Activated naive CD8-positive, alpha-beta T cell treated with anti-CD3 and anti-CD28 coated beads for 36 hours (primary cell): ENCODE measurements at regions not wholly inside any gene's neighbourhood (a gene's known extent, or its start where the extent isn't known, plus 50 kb on each side); places are given as distances from the start of the nearest gene placed in this dataset.
"Not testable (repeated sequence)": the region's sequence is repeated elsewhere in the genome, so short reads cannot be mapped to it uniquely, and the experiment has no call there.

ENCODE experiments used
- DNase-seq: peaks from one replicate; pipeline ENCODE4 v3.0.0; 2021
- H3K27ac Mint-ChIP-seq: one replicate; pipeline ENCODE4 v1.8.0; 2022; ENCODE audit warnings: mild to moderate bottlenecking, moderate library complexity, mixed read lengths
- H3K27me3 Mint-ChIP-seq: one replicate; pipeline ENCODE4 v1.8.0; 2022; ENCODE audit warnings: mild to moderate bottlenecking, mixed read lengths
- H3K36me3 Mint-ChIP-seq: one replicate; pipeline ENCODE4 v1.8.0; 2021; ENCODE audit warnings: mild to moderate bottlenecking, mixed read lengths
- H3K4me1 Mint-ChIP-seq: one replicate; pipeline ENCODE4 v1.8.0; 2021; ENCODE audit warnings: mixed read lengths
- H3K4me3 Mint-ChIP-seq: one replicate; pipeline ENCODE4 v1.8.0; 2022; ENCODE audit warnings: mild to moderate bottlenecking, moderate library complexity, mixed read lengths
- H3K9me3 Mint-ChIP-seq: one replicate; pipeline ENCODE4 v1.8.0; 2022; ENCODE audit warnings: mixed read lengths

GRCh38 chr1:194476872-194477271 is 1290.5 kb upstream of the B3GALT2 start:
- H3K4me3 Mint-ChIP-seq, result no peak overlapping the region
- no peak overlapping the region for H3K27ac Mint-ChIP-seq
- DNase-seq, result no peak
- no peaks in the 10 kb centered on the region for H3K36me3 Mint-ChIP-seq
- H3K9me3 Mint-ChIP-seq, result no peaks in the 10 kb centered on the region
- H3K4me1 Mint-ChIP-seq, result no peaks in the 10 kb centered on the region
- H3K27me3 Mint-ChIP-seq, result peaks cover 5% of the 10 kb centered on the region

- Mint-ChIP-seq H3K4me1 (no peaks in the 10 kb centered on the region), H3K4me3 (no peak overlapping the region), H3K9me3 (no peaks in the 10 kb centered on the region), H3K27me3 (peaks cover 5% of the 10 kb centered on the region), H3K27ac (no peak overlapping the region), H3K36me3 (no peaks in the 10 kb centered on the region)
- no peak for DNase-seq
Measured at GRCh38 chr1:194476351-194476750, 1289.9 kb upstream of the B3GALT2 start.

GRCh38 chr1:194474701-194475100 is 1288.3 kb upstream of the B3GALT2 start:
- DNase-seq, result no peak
- Mint-ChIP-seq H3K4me1 (no peaks in the 10 kb centered on the region), H3K27ac (no peak overlapping the region), H3K27me3 (peaks cover 5% of the 10 kb centered on the region), H3K36me3 (no peaks in the 10 kb centered on the region), H3K9me3 (no peaks in the 10 kb centered on the region), H3K4me3 (no peak overlapping the region)

- Mint-ChIP-seq H3K4me3 (no peak overlapping the region), H3K4me1 (no peaks in the 10 kb centered on the region), H3K27me3 (peaks cover 5% of the 10 kb centered on the region), H3K27ac (no peak overlapping the region), H3K36me3 (no peaks in the 10 kb centered on the region), H3K9me3 (no peaks in the 10 kb centered on the region)
- DNase-seq, result no peak
Measured at GRCh38 chr1:194473766-194474165, 1287.4 kb upstream of the B3GALT2 start.

GRCh38 chr1:194469282-194469681 is 1282.9 kb upstream of the B3GALT2 start:
- Mint-ChIP-seq H3K4me1 (no peaks in the 10 kb centered on the region), H3K27me3 (peaks cover 14% of the 10 kb centered on the region), H3K36me3 (no peaks in the 10 kb centered on the region), H3K9me3 (no peaks in the 10 kb centered on the region), H3K27ac (no peak overlapping the region), H3K4me3 (no peak overlapping the region)
- DNase-seq, result no peak

GRCh38 chr1:194466706-194467105 is 1280.3 kb upstream of the B3GALT2 start:
- Mint-ChIP-seq H3K36me3 (no peaks in the 10 kb centered on the region), H3K4me1 (no peaks in the 10 kb centered on the region), H3K9me3 (no peaks in the 10 kb centered on the region), H3K4me3 (no peak overlapping the region), H3K27ac (no peak overlapping the region), H3K27me3 (peaks cover 10% of the 10 kb centered on the region)
- no peak for DNase-seq

GRCh38 chr1:194447636-194448035 is 1261.2 kb upstream of the B3GALT2 start:
- peaks cover 3% of the 10 kb centered on the region for H3K4me1 Mint-ChIP-seq
- H3K4me3 Mint-ChIP-seq, result no peak overlapping the region
- H3K27ac Mint-ChIP-seq, result no peak overlapping the region
- H3K36me3 Mint-ChIP-seq, result no peaks in the 10 kb centered on the region
- peaks cover 8% of the 10 kb centered on the region for H3K27me3 Mint-ChIP-seq
- DNase-seq, result no peak
- H3K9me3 Mint-ChIP-seq, result no peaks in the 10 kb centered on the region

GRCh38 chr1:194445244-194445643 is 1258.8 kb upstream of the B3GALT2 start:
- no peak for DNase-seq
- H3K27me3 Mint-ChIP-seq, result peaks cover 4% of the 10 kb centered on the region
- H3K36me3 Mint-ChIP-seq, result no peaks in the 10 kb centered on the region
- peaks cover 3% of the 10 kb centered on the region for H3K4me1 Mint-ChIP-seq
- H3K9me3 Mint-ChIP-seq, result no peaks in the 10 kb centered on the region
- no peak overlapping the region for H3K27ac Mint-ChIP-seq
- no peak overlapping the region for H3K4me3 Mint-ChIP-seq

GRCh38 chr1:194442901-194443575 is 1256.6 kb upstream of the B3GALT2 start:
- Mint-ChIP-seq H3K4me1 (peaks cover 3% of the 10 kb centered on the region), H3K27me3 (peaks cover 7% of the 10 kb centered on the region), H3K4me3 (no peak overlapping the region), H3K27ac (no peak overlapping the region), H3K9me3 (no peaks in the 10 kb centered on the region), H3K36me3 (no peaks in the 10 kb centered on the region)
- no peak for DNase-seq

GRCh38 chr1:194437135-194437534 is 1250.7 kb upstream of the B3GALT2 start:
- H3K36me3 Mint-ChIP-seq, result no peaks in the 10 kb centered on the region
- no peaks in the 10 kb centered on the region for H3K9me3 Mint-ChIP-seq
- no peaks in the 10 kb centered on the region for H3K4me1 Mint-ChIP-seq
- no peak overlapping the region for H3K27ac Mint-ChIP-seq
- peaks cover 3% of the 10 kb centered on the region for H3K27me3 Mint-ChIP-seq
- no peak for DNase-seq
- H3K4me3 Mint-ChIP-seq, result no peak overlapping the region

- H3K9me3 Mint-ChIP-seq, result no peaks in the 10 kb centered on the region
- H3K36me3 Mint-ChIP-seq, result no peaks in the 10 kb centered on the region
- H3K27ac Mint-ChIP-seq, result no peak overlapping the region
- H3K27me3 Mint-ChIP-seq, result no peaks in the 10 kb centered on the region
- H3K4me1 Mint-ChIP-seq, result no peaks in the 10 kb centered on the region
- H3K4me3 Mint-ChIP-seq, result no peak overlapping the region
- DNase-seq, result no peak
Measured at GRCh38 chr1:194431121-194431520, 1244.7 kb upstream of the B3GALT2 start.

GRCh38 chr1:194420706-194421105 is 1234.3 kb upstream of the B3GALT2 start:
- no peak for DNase-seq
- Mint-ChIP-seq H3K27ac (no peak overlapping the region), H3K27me3 (peaks cover 5% of the 10 kb centered on the region), H3K4me1 (no peaks in the 10 kb centered on the region), H3K9me3 (peaks cover 3% of the 10 kb centered on the region), H3K4me3 (no peak overlapping the region), H3K36me3 (no peaks in the 10 kb centered on the region)

- H3K4me1 Mint-ChIP-seq, result no peaks in the 10 kb centered on the region
- no peak overlapping the region for H3K27ac Mint-ChIP-seq
- no peaks in the 10 kb centered on the region for H3K36me3 Mint-ChIP-seq
- H3K27me3 Mint-ChIP-seq, result peaks cover 5% of the 10 kb centered on the region
- no peak for DNase-seq
- H3K9me3 Mint-ChIP-seq, result peaks cover 6% of the 10 kb centered on the region
- H3K4me3 Mint-ChIP-seq, result no peak overlapping the region
Measured at GRCh38 chr1:194419721-194420120, 1233.3 kb upstream of the B3GALT2 start.

- DNase-seq, result no peak
- no peaks in the 10 kb centered on the region for H3K4me1 Mint-ChIP-seq
- H3K27me3 Mint-ChIP-seq, result peaks cover 3% of the 10 kb centered on the region
- H3K36me3 Mint-ChIP-seq, result peaks cover 1% of the 10 kb centered on the region
- peaks cover 10% of the 10 kb centered on the region for H3K9me3 Mint-ChIP-seq
- H3K27ac Mint-ChIP-seq, result no peak overlapping the region
- no peak overlapping the region for H3K4me3 Mint-ChIP-seq
Measured at GRCh38 chr1:194410756-194411155, 1224.3 kb upstream of the B3GALT2 start.

- H3K4me1 Mint-ChIP-seq, DNase-seq, H3K36me3 Mint-ChIP-seq, H3K27ac Mint-ChIP-seq, H3K9me3 Mint-ChIP-seq, H3K4me3 Mint-ChIP-seq: not testable (repeated sequence)
- peaks cover 15% of the 10 kb centered on the region for H3K27me3 Mint-ChIP-seq
Measured at GRCh38 chr1:194407238-194407637, 1220.8 kb upstream of the B3GALT2 start.

- H3K4me3 Mint-ChIP-seq, result no peak overlapping the region
- no peak overlapping the region for H3K27ac Mint-ChIP-seq
- no peaks in the 10 kb centered on the region for H3K4me1 Mint-ChIP-seq
- peaks cover 3% of the 10 kb centered on the region for H3K27me3 Mint-ChIP-seq
- no peaks in the 10 kb centered on the region for H3K9me3 Mint-ChIP-seq
- H3K36me3 Mint-ChIP-seq, result no peaks in the 10 kb centered on the region
- DNase-seq, result no peak
Measured at GRCh38 chr1:194394676-194395075, 1208.3 kb upstream of the B3GALT2 start.
